ENCODE measurements at regions not wholly inside any gene's neighbourhood (a gene's known extent, or its start where the extent isn't known, plus 50 kb on each side); places are given as distances from the start of the nearest gene placed in this dataset.

DNA sequence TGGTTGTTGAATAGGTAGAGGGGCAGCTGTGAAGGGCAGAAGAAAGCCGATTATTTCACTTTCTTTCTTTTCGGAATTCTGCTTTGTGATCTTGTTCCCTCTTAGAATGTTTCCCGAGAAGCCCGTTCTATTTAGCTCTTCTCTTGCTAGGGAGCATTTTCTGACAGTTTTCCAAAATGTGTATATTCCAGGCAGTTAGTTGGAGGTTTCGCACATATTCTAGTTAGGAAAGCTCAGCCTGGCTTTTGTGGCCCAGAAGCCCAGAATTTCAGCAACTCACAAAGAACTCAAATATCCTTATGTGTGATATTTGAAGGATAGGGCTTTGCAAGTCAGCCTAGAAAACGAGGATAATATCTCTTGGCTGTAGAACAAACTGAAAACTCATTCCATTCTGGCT lies 461.0 kb upstream of the C9orf72 start:
- ChIA-PET CTCF (ENCODE audit: low intra/inter-chr PET ratio, low total read pairs) (no interaction called here), POLR2A (no interaction called here)
- H2AFZ ChIP-seq (ENCODE audit: low read length): no peak overlapping the region
- no peak for DNase-seq (ENCODE audit: low spot score)
- H3K27me3 ChIP-seq (ENCODE audit: control insufficient read depth in 1 of 2, insufficient read depth in 2 of 2, low read length in 2 of 2): no peaks in the 10 kb centered on the region
- no peaks in the 10 kb centered on the region for H3K36me3 ChIP-seq (replicated peaks in 1 of 2; ENCODE audit: control insufficient read depth in 1 of 2, insufficient read depth in 2 of 2, low read length in 2 of 2)
- no peaks in the 10 kb centered on the region for H4K20me1 ChIP-seq (ENCODE audit: insufficient read depth, low read length)
- intact Hi-C loops (cut with micrococcal nuclease; ENCODE audit: unreplicated experiment) (no loop called here), in situ Hi-C loops (cut with HindIII; ENCODE audit: extremely low pct_ligation_motif_present, low pct_unique_long_range_greater_than_20kb) (loop anchor here (25.0 kb wide), 1 partner anchor 103 kb away; no protein-coding TSS in a partner anchor)
- no peak for ATAC-seq
- H3K27ac ChIP-seq (ENCODE audit: extremely low read length, insufficient read depth, low read length): no peak overlapping the region
- FAIRE-seq: no peak
- WGBS (ENCODE audit: low lambda C conversion rate): 9% methylated on average over 6 of the region's 6 CpGs
- H3K4me3 ChIP-seq (replicated peaks in 1 of 3; ENCODE audit: insufficient read depth in 1 of 3, low read depth in 2 of 3, low read length in 3 of 3): no peak overlapping the region
- TF ChIP-seq SNRNP70 (IDR thresholded peaks at IDR 0.05; ENCODE audit: low read depth, low read length): no peak
- TF ChIP-seq ZNF235 (CRISPR knock-in tag; IDR thresholded peaks at IDR 0.05; ENCODE audit: borderline replicate concordance): no peak
- TF ChIP-seq KDM5B (CRISPR knock-in tag; IDR thresholded peaks at IDR 0.05; ENCODE audit: borderline replicate concordance): no peak
- BruUV-seq (replicated peaks): no TSS peak
- H3K79me2 ChIP-seq (ENCODE audit: insufficient read depth, low read length): no peaks in the 10 kb centered on the region
- H3K9me3 ChIP-seq (ENCODE audit: low read length): no peaks in the 10 kb centered on the region
- H3K9ac ChIP-seq (ENCODE audit: insufficient read depth, low read depth, low read length): no peak overlapping the region
- H3K4me1 ChIP-seq (ENCODE audit: insufficient read depth, low read length): no peaks in the 10 kb centered on the region
- H3K4me2 ChIP-seq (ENCODE audit: low read depth, low read length): no peak overlapping the region

- no TSS peak for BruUV-seq (replicated peaks)
- H3K27ac ChIP-seq (ENCODE audit: extremely low read length, insufficient read depth, low read length): no peak overlapping the region
- H3K4me3 ChIP-seq (replicated peaks in 1 of 3; ENCODE audit: insufficient read depth in 1 of 3, low read depth in 2 of 3, low read length in 3 of 3): no peak overlapping the region
- H3K36me3 ChIP-seq (replicated peaks in 1 of 2; ENCODE audit: control insufficient read depth in 1 of 2, insufficient read depth in 2 of 2, low read length in 2 of 2): no peaks in the 10 kb centered on the region
- H3K9me3 ChIP-seq (ENCODE audit: low read length): no peaks in the 10 kb centered on the region
- H3K4me2 ChIP-seq (ENCODE audit: low read depth, low read length): no peak overlapping the region
- intact Hi-C loops (cut with micrococcal nuclease; ENCODE audit: unreplicated experiment) (no loop called here), in situ Hi-C loops (cut with HindIII; ENCODE audit: extremely low pct_ligation_motif_present, low pct_unique_long_range_greater_than_20kb) (loop anchor here (25.0 kb wide), 1 partner anchor 99 kb away; no protein-coding TSS in a partner anchor)
- ATAC-seq (no peak), DNase-seq (ENCODE audit: low spot score) (no peak), FAIRE-seq (no peak)
- CTCF ChIA-PET (ENCODE audit: low intra/inter-chr PET ratio, low total read pairs): no interaction called here
- no peaks in the 10 kb centered on the region for H3K4me1 ChIP-seq (ENCODE audit: insufficient read depth, low read length)
- POLR2A ChIA-PET: no interaction called here
- no peak overlapping the region for H2AFZ ChIP-seq (ENCODE audit: low read length)
- WGBS (ENCODE audit: low lambda C conversion rate): 10% methylated on average over 1 of the region's 1 CpG
- H3K79me2 ChIP-seq (ENCODE audit: insufficient read depth, low read length): no peaks in the 10 kb centered on the region
- no peaks in the 10 kb centered on the region for H3K27me3 ChIP-seq (ENCODE audit: control insufficient read depth in 1 of 2, insufficient read depth in 2 of 2, low read length in 2 of 2)
- H3K9ac ChIP-seq (ENCODE audit: insufficient read depth, low read depth, low read length): no peak overlapping the region
- TF ChIP-seq XRCC5 (optimal IDR thresholded peaks at IDR 0.05; ENCODE audit: low read length) (no peak), ZNF704 (CRISPR knock-in tag; IDR thresholded peaks at IDR 0.05; ENCODE audit: borderline replicate concordance) (no peak), ZNF607 (CRISPR knock-in tag; IDR thresholded peaks at IDR 0.05; ENCODE audit: borderline replicate concordance) (no peak)
- H4K20me1 ChIP-seq (ENCODE audit: insufficient read depth, low read length): no peaks in the 10 kb centered on the region
Observed at GRCh38 chr9:28037968-28038367, 464.7 kb upstream of the C9orf72 start.
